ENCODE measurements at regions not wholly inside any gene's neighbourhood (a gene's known extent, or its start where the extent isn't known, plus 50 kb on each side); places are given as distances from the start of the nearest gene placed in this dataset.

- Histone ChIP-seq H3K36me3 (replicated peaks in 1 of 2; ENCODE audit: control insufficient read depth in 1 of 2, insufficient read depth in 2 of 2, low read length in 1 of 2) (no peaks in the 10 kb centered on the region), H3K4me1 (ENCODE audit: control insufficient read depth in 1 of 2, insufficient read depth in 2 of 2, low read depth in 1 of 2, low read length in 1 of 2) (peaks cover 0 to 2% of the 10 kb centered on the region in 2 experiments; a peak in 1 of 4 replicates), H3K4me3 (ENCODE audit: low read depth in 2 of 2, low read length in 1 of 2) (no peak overlapping the region), H3K79me2 (ENCODE audit: insufficient read depth) (no peaks in the 10 kb centered on the region), H3K27me3 (ENCODE audit: insufficient read depth) (no peaks in the 10 kb centered on the region), H4K20me1 (ENCODE audit: insufficient read depth) (no peaks in the 10 kb centered on the region), H3K9me3 (no peaks in the 10 kb centered on the region), H2AFZ (ENCODE audit: low read depth) (no peak overlapping the region), H3K4me2 (no peak overlapping the region), H3F3A (replicated peaks; ENCODE audit: insufficient read depth) (no peaks in the 10 kb centered on the region), H3K27ac (ENCODE audit: low read depth in 2 of 2, low read length in 1 of 2) (no peak overlapping the region; a peak in 1 of 4 replicates), H3K9ac (no peak overlapping the region), H3K9me2 (no peaks in the 10 kb centered on the region)
- ChIA-PET POLR2A (interaction anchor here (0.5 kb wide), 1 partner anchor 679 kb away, joined by 4 read pairs; no protein-coding TSS in a partner anchor), CTCF (interaction anchor here (0.7 to 2.3 kb wide), 38 partner anchors 8 to 1942 kb away, joined by 3 to 9 read pairs (median 3); no protein-coding TSS in a partner anchor)
- WGBS (ENCODE audit: low lambda C conversion rate) = 25% methylated on average over 4 of the region's 4 CpGs
- peak; percentile 33 for DNase-seq
- TF ChIP-seq FOXM1 (IDR thresholded peaks at IDR 0.05; ENCODE audit: low read depth) = no peak
- no peak for TF ChIP-seq RFX5 (IDR thresholded peaks at IDR 0.05; ENCODE audit: low read length)
- TF ChIP-seq CTCF (IDR thresholded peaks at IDR 0.05) = peak; percentile 78
- peak; percentile 84 for TF ChIP-seq RAD21 (IDR thresholded peaks at IDR 0.05; ENCODE audit: low read length)
- TF ChIP-seq NFIC (IDR thresholded peaks at IDR 0.05; ENCODE audit: borderline replicate concordance) = no peak
- peak; percentile 74 for TF ChIP-seq SMC3 (IDR thresholded peaks at IDR 0.05; ENCODE audit: low read depth, low read length)
These were observed 485.3 kb upstream of the PTBP2 start for GRCh38 chr1:96236156-96236739.

GRCh38 chr1:96238426-96238825, 483.2 kb upstream of the PTBP2 start:
- no peaks in the 10 kb centered on the region for H3K79me2 ChIP-seq (ENCODE audit: insufficient read depth)
- no peaks in the 10 kb centered on the region for H3K9me3 ChIP-seq
- ChIA-PET CTCF (no interaction called here), POLR2A (no interaction called here)
- H3K27ac ChIP-seq (ENCODE audit: low read depth in 2 of 2, low read length in 1 of 2) = no peak overlapping the region
- 49% methylated on average over 4 of the region's 4 CpGs for WGBS (ENCODE audit: low lambda C conversion rate)
- H3K9me2 ChIP-seq = no peaks in the 10 kb centered on the region
- no peaks in the 10 kb centered on the region for H3K27me3 ChIP-seq (ENCODE audit: insufficient read depth)
- H3K4me3 ChIP-seq (ENCODE audit: low read depth in 2 of 2, low read length in 1 of 2) = no peak overlapping the region
- H3K9ac ChIP-seq = no peak overlapping the region
- no peaks in the 10 kb centered on the region for H4K20me1 ChIP-seq (ENCODE audit: insufficient read depth)
- H3K4me2 ChIP-seq = no peak overlapping the region
- peaks cover 0 to 2% of the 10 kb centered on the region in 2 experiments; a peak in 1 of 4 replicates for H3K4me1 ChIP-seq (ENCODE audit: control insufficient read depth in 1 of 2, insufficient read depth in 2 of 2, low read depth in 1 of 2, low read length in 1 of 2)
- DNase-seq = no peak
- no peaks in the 10 kb centered on the region for H3K36me3 ChIP-seq (replicated peaks in 1 of 2; ENCODE audit: control insufficient read depth in 1 of 2, insufficient read depth in 2 of 2, low read length in 1 of 2)
- H3F3A ChIP-seq (replicated peaks; ENCODE audit: insufficient read depth) = no peaks in the 10 kb centered on the region
- no peak for TF ChIP-seq EZH2phosphoT487 (IDR thresholded peaks at IDR 0.05; ENCODE audit: borderline replicate concordance, low read depth)
- no peak for TF ChIP-seq IRF3 (IDR thresholded peaks at IDR 0.05; ENCODE audit: low read depth, low read length)
- TF ChIP-seq GABPA (IDR thresholded peaks at IDR 0.05; ENCODE audit: low read depth) = no peak
- no peak for TF ChIP-seq PBX3 (IDR thresholded peaks at IDR 0.05)
- no peak for TF ChIP-seq ELF1 (IDR thresholded peaks at IDR 0.05)
- no peak for TF ChIP-seq FOSL2 (IDR thresholded peaks at IDR 0.05; ENCODE audit: borderline replicate concordance, low read depth)
- TF ChIP-seq POLR2AphosphoS5 (IDR thresholded peaks at IDR 0.05; ENCODE audit: low read depth, low read length) = no peak
- H2AFZ ChIP-seq (ENCODE audit: low read depth) = no peak overlapping the region

Data from SK-N-SH (cell line).